ENCODE measurements at regions not wholly inside any gene's neighbourhood (a gene's known extent, or its start where the extent isn't known, plus 50 kb on each side); places are given as distances from the start of the nearest gene placed in this dataset.

GRCh38 chr6:163840880-163841279, 426.4 kb downstream of the QKI start (continued):
- TF ChIP-seq TSHZ2 (CRISPR knock-in tag; IDR thresholded peaks at IDR 0.05) (no peak), PPARA (CRISPR knock-in tag; IDR thresholded peaks at IDR 0.05; ENCODE audit: borderline replicate concordance) (no peak), ISL1 (CRISPR knock-in tag; IDR thresholded peaks at IDR 0.05) (no peak), CREB5 (CRISPR knock-in tag; IDR thresholded peaks at IDR 0.05; ENCODE audit: low read depth) (no peak), RARB (CRISPR knock-in tag; IDR thresholded peaks at IDR 0.05) (no peak), BACH2 (CRISPR knock-in tag; IDR thresholded peaks at IDR 0.05; ENCODE audit: borderline replicate concordance) (no peak), TCF4 (CRISPR knock-in tag; IDR thresholded peaks at IDR 0.05; ENCODE audit: borderline replicate concordance) (no peak), ZFP30 (CRISPR knock-in tag; IDR thresholded peaks at IDR 0.05) (no peak), SNAI2 (CRISPR knock-in tag; IDR thresholded peaks at IDR 0.05) (no peak)

- TF ChIP-seq CSRNP3 (CRISPR knock-in tag; IDR thresholded peaks at IDR 0.05): no peak
- TF ChIP-seq PPARA (CRISPR knock-in tag; IDR thresholded peaks at IDR 0.05; ENCODE audit: borderline replicate concordance): no peak
- TF ChIP-seq ISL1 (CRISPR knock-in tag; IDR thresholded peaks at IDR 0.05): no peak
- TF ChIP-seq GLIS3 (CRISPR knock-in tag; IDR thresholded peaks at IDR 0.05): no peak
- TF ChIP-seq TSHZ2 (CRISPR knock-in tag; IDR thresholded peaks at IDR 0.05): no peak
- TF ChIP-seq CREB5 (CRISPR knock-in tag; IDR thresholded peaks at IDR 0.05; ENCODE audit: low read depth): no peak
- TF ChIP-seq CSDC2 (CRISPR knock-in tag; IDR thresholded peaks at IDR 0.05): no peak
- no peak for TF ChIP-seq ZFP30 (CRISPR knock-in tag; IDR thresholded peaks at IDR 0.05)
- no peak for TF ChIP-seq OSR1 (CRISPR knock-in tag; IDR thresholded peaks at IDR 0.05)
- no peak for TF ChIP-seq ESRRG (CRISPR knock-in tag; IDR thresholded peaks at IDR 0.05)
- no peak for ATAC-seq
Measured at GRCh38 chr6:163839296-163839695, 424.8 kb downstream of the QKI start.

- TF ChIP-seq ZNF70 (CRISPR knock-in tag; IDR thresholded peaks at IDR 0.05): no peak
Measured at GRCh38 chr6:163837691-163838431, 423.3 kb downstream of the QKI start.

GRCh38 chr6:163836876-163837690, 422.6 kb downstream of the QKI start:
- TF ChIP-seq CREB5 (CRISPR knock-in tag; IDR thresholded peaks at IDR 0.05; ENCODE audit: low read depth) (no peak), ZNF8 (CRISPR knock-in tag; IDR thresholded peaks at IDR 0.05) (no peak), TSHZ2 (CRISPR knock-in tag; IDR thresholded peaks at IDR 0.05) (no peak), CSRNP3 (CRISPR knock-in tag; IDR thresholded peaks at IDR 0.05) (no peak), SNAI2 (CRISPR knock-in tag; IDR thresholded peaks at IDR 0.05) (no peak), ZC3H10 (CRISPR knock-in tag; IDR thresholded peaks at IDR 0.05) (no peak)
- ATAC-seq: no peak

More at GRCh38 chr6:163837691-163838431, 423.3 kb downstream of the QKI start:
- ATAC-seq: no peak

Data from SK-N-SH treated with all-trans-retinoic acid at 6 μM for 48 hours (cell line).